Esophagus muscularis mucosa (tissue), 4 donors: ENCODE measurements at regions not wholly inside any gene's neighbourhood (a gene's known extent, or its start where the extent isn't known, plus 50 kb on each side); places are given as distances from the start of the nearest gene placed in this dataset.

Experiments used
- CTCF ChIP-seq, 3 experiments: fragments of 200-600 bp in 2 of 3; fragments of 450-650 bp in 1 of 3; sonication (generic) in 2 of 3; IDR thresholded peaks; one replicate each; pipeline ENCODE4 v1.5.1; 2017 to 2019; ENCODE audit warnings: antibody characterized with exemption in 3 of 3, mild to moderate bottlenecking in 2 of 3, moderate library complexity in 1 of 3
- EP300 ChIP-seq: sonication (generic); formaldehyde crosslinking; IDR thresholded peaks from one replicate; pipeline ENCODE4 v1.6.1; 2017; ENCODE audit warnings: antibody characterized with exemption
- POLR2A ChIP-seq: fragments of 450-650 bp; IDR thresholded peaks from one replicate; pipeline ENCODE4 v1.6.1; 2017; ENCODE audit warnings: antibody characterized with exemption, moderate library complexity, mild to moderate bottlenecking, low read depth
- POLR2AphosphoS5 ChIP-seq, 2 donors: sonication (generic); formaldehyde crosslinking; IDR thresholded peaks; one replicate each; pipeline ENCODE4 v1.6.1; 2017; ENCODE audit warnings: antibody characterized with exemption in 2 of 2

GRCh38 chr21:17458279-17458678, 54.6 kb upstream of the CXADR start:
- TF ChIP-seq POLR2A (no peak), CTCF (IDR thresholded peaks at IDR 0.05) (no peak), POLR2AphosphoS5 (IDR thresholded peaks at IDR 0.05) (no peak), EP300 (no peak)
